ENCODE measurements at regions not wholly inside any gene's neighbourhood (a gene's known extent, or its start where the extent isn't known, plus 50 kb on each side); places are given as distances from the start of the nearest gene placed in this dataset.

- FAIRE-seq: no peak
Measured at GRCh38 chr1:221072214-221072613, 193.0 kb downstream of the HLX start.

GRCh38 chr1:221074332-221074731 lies 195.1 kb downstream of the HLX start:
- no peak for FAIRE-seq

- no peak for FAIRE-seq
Measured at GRCh38 chr1:221075911-221076310, 196.7 kb downstream of the HLX start.

- FAIRE-seq: no peak
Measured at GRCh38 chr1:221076391-221076811, 197.2 kb downstream of the HLX start.

- FAIRE-seq: no peak
Measured at GRCh38 chr1:221078260-221078965, 199.2 kb downstream of the HLX start.

GRCh38 chr1:221083902-221084301 lies 204.7 kb downstream of the HLX start:
- no peak for FAIRE-seq

- FAIRE-seq: no peak
Measured at GRCh38 chr1:221084681-221085080, 205.4 kb downstream of the HLX start.

GRCh38 chr1:221085701-221086375 lies 206.6 kb downstream of the HLX start:
- no peak for FAIRE-seq

GRCh38 chr1:221087919-221088318 lies 208.7 kb downstream of the HLX start:
- no peak for FAIRE-seq

- no peak for FAIRE-seq
Measured at GRCh38 chr1:221089273-221089672, 210.0 kb downstream of the HLX start.

GRCh38 chr1:221089803-221090202 lies 210.6 kb downstream of the HLX start:
- FAIRE-seq: no peak

- no peak for FAIRE-seq
Measured at GRCh38 chr1:221093903-221094791, 214.9 kb downstream of the HLX start.

- FAIRE-seq: no peak
Measured at GRCh38 chr1:221097479-221098281, 218.4 kb downstream of the HLX start.

- FAIRE-seq: no peak
Measured at GRCh38 chr1:221098471-221099405, 219.5 kb downstream of the HLX start.

- no peak for FAIRE-seq
Measured at GRCh38 chr1:221099747-221100595, 220.7 kb downstream of the HLX start.

- no peak for FAIRE-seq
Measured at GRCh38 chr1:221100611-221101010, 221.4 kb downstream of the HLX start.

GRCh38 chr1:221101807-221102605 lies 222.8 kb downstream of the HLX start:
- no peak for FAIRE-seq

GRCh38 chr1:221104596-221104995 lies 225.4 kb downstream of the HLX start:
- no peak for FAIRE-seq

GRCh38 chr1:221105578-221105977 lies 226.3 kb downstream of the HLX start:
- FAIRE-seq: no peak

- FAIRE-seq: no peak
Measured at GRCh38 chr1:221106616-221107015, 227.4 kb downstream of the HLX start.
